Adrenal gland (tissue), 9 donors: ENCODE measurements at regions not wholly inside any gene's neighbourhood (a gene's known extent, or its start where the extent isn't known, plus 50 kb on each side); places are given as distances from the start of the nearest gene placed in this dataset.

Source experiments
- DNase-seq, 7 donors: peaks; one replicate each; pipeline ENCODE4 v3.0.0-alpha.2; 2019 to 2020
- H3K27ac ChIP-seq, 5 donors: fragments of 200-600 bp; sonication (generic) in 4 of 5; 1 replicate in 3 of 5; 2 replicates in 2 of 5; pipeline versions ENCODE4 v1.5.1 to v1.8.0; 2016 to 2020; ENCODE audit warnings: mild to moderate bottlenecking in 1 of 5
- H3K27me3 ChIP-seq: fragments of 200-600 bp; 2 replicates; pipeline ENCODE4 v1.8.0; 2021
- H3K36me3 ChIP-seq, 2 donors: fragments of 200-600 bp; replicated peaks in 1 of 2; 1 replicate in 1 of 2; 2 replicates in 1 of 2; pipeline versions ENCODE4 v1.5.1 to v1.8.0; 2018 to 2022
- H3K4me1 ChIP-seq, 2 donors: fragments of 200-600 bp; replicated peaks in 1 of 2; 1 replicate in 1 of 2; 2 replicates in 1 of 2; pipeline versions ENCODE4 v1.5.1 to v1.8.0; 2018 to 2021
- H3K4me3 ChIP-seq, 4 donors: fragments of 200-600 bp; sonication (generic) in 3 of 4; one replicate each; pipeline ENCODE4 v1.5.1; 2016 to 2018
- H3K9me3 ChIP-seq, 3 donors: fragments of 200-600 bp; sonication (generic) in 1 of 3; replicated peaks in 1 of 3; 1 replicate in 2 of 3; 2 replicates in 1 of 3; pipeline versions ENCODE4 v1.5.1 to v1.8.0; 2016 to 2021
- POLR2A ChIP-seq, 2 donors: fragments of 450-650 bp; IDR thresholded peaks; one replicate each; pipeline ENCODE4 v1.6.1; 2017; ENCODE audit warnings: antibody characterized with exemption in 2 of 2, mild to moderate bottlenecking in 2 of 2, moderate library complexity in 1 of 2
- WGBS, 4 donors: extraction: QIAGEN DNeasy Blood & Tissue Kit in 2 of 4; methylation state at CpG; one replicate each; pipeline versions ENCODE4 v1.1.5 to v1.1.7; 2013 to 2017; 5-methylcytosine and 5-hydroxymethylcytosine counted together
- intact Hi-C, 2 donors: fragments of 100-400 bp; cut with DNase I; formaldehyde crosslinking; loops; one replicate each; pipeline versions ENCODE4 v1.14.1 to v1.15.0; 2022 to 2023
- TF ChIP-seq, protein P1 (sequence below), 6 experiments: fragments of 450-650 bp in 4 of 6; fragments of 200-600 bp in 2 of 6; sonication (generic) in 1 of 6; IDR thresholded peaks; 1 replicate in 5 of 6; 2 replicates in 1 of 6; pipeline versions ENCODE4 v1.5.1 to v1.8.0; 2016 to 2021; ENCODE audit warnings: antibody characterized with exemption in 6 of 6, mild to moderate bottlenecking in 2 of 6, moderate library complexity in 1 of 6
- donor health status: healthy with polysubstance abuse.
- donor health status: Bipolar disorder and iron deficiency.
- donor health status: DM: yes; HTN: yes; CAD: no.
- donor health status: DM: no; HTN: no; CAD: no.
- donor health status: DM: no; HTN: no; CAD: no.

DNA sequence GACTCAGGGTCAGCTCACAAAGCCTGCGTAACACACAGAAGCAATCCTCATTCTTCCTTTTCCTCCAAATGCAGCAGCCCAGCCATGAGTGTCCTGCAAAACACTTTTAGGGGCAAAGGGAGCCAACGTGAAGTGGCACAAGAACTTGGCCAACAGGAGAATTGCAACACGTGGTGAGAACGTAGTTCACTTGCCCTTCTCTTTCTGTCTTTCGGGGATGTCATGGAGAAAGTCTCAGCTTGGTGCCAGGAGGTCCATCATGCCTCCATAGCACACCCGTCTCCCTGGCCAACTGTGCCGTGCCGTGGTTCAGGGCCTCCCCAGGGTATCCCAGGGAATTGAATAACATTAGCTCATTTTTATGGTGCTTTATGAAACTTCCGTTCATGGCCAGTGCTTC is 98.5 kb upstream of the ANO1 start:
- no peak overlapping the region for H3K27ac ChIP-seq
- no peak for TF ChIP-seq POLR2A (IDR thresholded peaks at IDR 0.05)
- TF ChIP-seq, protein P1, sequence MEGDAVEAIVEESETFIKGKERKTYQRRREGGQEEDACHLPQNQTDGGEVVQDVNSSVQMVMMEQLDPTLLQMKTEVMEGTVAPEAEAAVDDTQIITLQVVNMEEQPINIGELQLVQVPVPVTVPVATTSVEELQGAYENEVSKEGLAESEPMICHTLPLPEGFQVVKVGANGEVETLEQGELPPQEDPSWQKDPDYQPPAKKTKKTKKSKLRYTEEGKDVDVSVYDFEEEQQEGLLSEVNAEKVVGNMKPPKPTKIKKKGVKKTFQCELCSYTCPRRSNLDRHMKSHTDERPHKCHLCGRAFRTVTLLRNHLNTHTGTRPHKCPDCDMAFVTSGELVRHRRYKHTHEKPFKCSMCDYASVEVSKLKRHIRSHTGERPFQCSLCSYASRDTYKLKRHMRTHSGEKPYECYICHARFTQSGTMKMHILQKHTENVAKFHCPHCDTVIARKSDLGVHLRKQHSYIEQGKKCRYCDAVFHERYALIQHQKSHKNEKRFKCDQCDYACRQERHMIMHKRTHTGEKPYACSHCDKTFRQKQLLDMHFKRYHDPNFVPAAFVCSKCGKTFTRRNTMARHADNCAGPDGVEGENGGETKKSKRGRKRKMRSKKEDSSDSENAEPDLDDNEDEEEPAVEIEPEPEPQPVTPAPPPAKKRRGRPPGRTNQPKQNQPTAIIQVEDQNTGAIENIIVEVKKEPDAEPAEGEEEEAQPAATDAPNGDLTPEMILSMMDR (IDR thresholded peaks at IDR 0.05): no peak
- H3K27me3 ChIP-seq: peaks cover 2% of the 10 kb centered on the region
- intact Hi-C loops: no loop called here
- DNase-seq: no peak
- H3K4me1 ChIP-seq: no peaks in the 10 kb centered on the region
- 68 to 72% (median 71%) methylated on average over 9 of the region's 9 CpGs for WGBS, 4 donors
- no peak overlapping the region for H3K4me3 ChIP-seq
- no peaks in the 10 kb centered on the region for H3K9me3 ChIP-seq
- H3K36me3 ChIP-seq: no peaks in the 10 kb centered on the region

DNA sequence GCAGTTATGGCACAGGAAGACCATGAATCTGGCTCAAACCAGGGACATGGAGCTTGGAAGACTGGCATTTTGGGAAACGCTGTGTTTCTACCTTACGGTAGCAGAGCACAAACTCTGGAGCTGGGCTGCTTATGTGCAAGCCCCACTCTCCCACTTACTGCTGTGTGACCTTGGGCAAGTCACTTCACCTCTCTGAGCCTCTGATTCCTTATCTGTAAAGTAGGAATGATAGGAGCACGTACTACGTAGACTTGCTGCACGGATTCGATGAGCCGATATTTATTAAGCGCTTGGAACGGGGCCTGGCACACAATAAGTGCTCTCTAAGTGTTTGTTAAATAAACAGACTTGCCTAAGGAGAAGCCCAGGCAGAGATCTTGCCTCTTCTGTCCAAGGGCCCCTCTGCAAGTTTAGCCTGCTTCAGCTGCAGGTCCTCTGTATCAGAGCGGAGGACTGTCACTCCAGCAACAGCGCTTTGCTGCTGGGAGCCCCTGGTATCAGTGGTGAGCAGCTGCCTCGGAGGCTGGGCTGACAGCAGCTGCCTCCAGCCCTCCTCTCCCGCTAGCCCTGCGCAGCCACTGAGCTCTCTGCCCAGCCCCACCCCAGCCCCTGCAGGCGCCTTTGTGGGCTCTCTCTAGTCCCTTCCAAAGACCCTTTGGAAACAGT is 96.9 kb upstream of the ANO1 start:
- H3K4me1 ChIP-seq: peaks cover 0 to 3% of the 10 kb centered on the region in 2 donors
- no peak overlapping the region for H3K4me3 ChIP-seq
- intact Hi-C loops: no loop called here
- no peak overlapping the region for H3K27ac ChIP-seq
- 68 to 79% (median 72%) methylated on average over 12 to 15 of the region's 15 CpGs for WGBS, 4 donors
- H3K9me3 ChIP-seq: no peaks in the 10 kb centered on the region
- H3K36me3 ChIP-seq: no peaks in the 10 kb centered on the region
- DNase-seq: no peak
- H3K27me3 ChIP-seq: peaks cover 17% of the 10 kb centered on the region
- TF ChIP-seq, protein P1 (IDR thresholded peaks at IDR 0.05): no peak
- TF ChIP-seq POLR2A (IDR thresholded peaks at IDR 0.05): no peak

DNA sequence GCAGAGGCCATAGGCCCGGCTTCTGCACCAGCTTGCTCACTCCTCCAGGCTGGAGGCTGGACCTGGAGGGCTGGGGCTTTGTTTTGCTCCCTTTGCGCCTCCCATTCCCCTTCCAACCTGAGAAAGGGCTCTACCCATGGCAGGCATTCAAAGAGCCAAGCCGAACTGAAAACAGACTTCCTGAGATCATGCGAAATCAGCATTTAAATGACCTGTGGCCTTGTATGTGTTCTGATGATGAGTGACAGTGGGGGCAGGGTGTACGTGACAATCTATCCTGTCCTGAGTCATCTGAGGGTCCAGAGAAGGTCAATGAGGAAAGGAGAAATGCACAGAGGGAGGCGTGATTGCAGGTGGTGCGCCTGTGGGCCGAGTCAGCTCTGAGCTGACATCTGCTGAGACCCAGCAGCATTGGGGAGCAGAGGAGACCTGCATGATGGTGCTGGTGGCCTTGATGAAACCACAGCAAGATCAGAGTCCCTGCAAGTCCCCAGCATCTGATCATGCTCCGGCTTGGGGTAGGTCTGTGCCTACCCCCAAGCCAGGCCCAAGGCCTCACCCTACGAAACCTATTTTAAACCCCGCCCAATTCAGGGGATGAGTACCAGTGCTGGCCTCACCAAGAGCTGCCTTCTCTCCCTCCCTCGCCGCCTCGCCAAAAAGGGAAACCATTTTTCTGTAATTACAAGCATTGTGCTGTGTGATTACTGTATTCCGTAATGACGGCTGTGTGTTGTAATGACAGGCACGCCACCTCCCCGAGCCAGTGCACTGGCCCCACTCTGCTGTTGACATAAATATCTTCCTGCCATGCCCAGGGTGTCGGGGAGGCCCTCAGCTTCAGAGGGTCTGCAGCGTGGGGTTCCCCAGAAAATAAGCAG is 95.2 kb upstream of the ANO1 start:
- Histone ChIP-seq H3K27ac (no peak overlapping the region), H3K4me3 (no peak overlapping the region), H3K4me1 (peaks cover 0 to 3% of the 10 kb centered on the region in 2 donors), H3K36me3 (no peaks in the 10 kb centered on the region), H3K9me3 (no peaks in the 10 kb centered on the region), H3K27me3 (peaks cover 25% of the 10 kb centered on the region)
- 67 to 78% (median 77%) methylated on average over 18 to 20 of the region's 20 CpGs for WGBS, 4 donors
- TF ChIP-seq, protein P1 (IDR thresholded peaks at IDR 0.05): no peak
- no peak for TF ChIP-seq POLR2A (IDR thresholded peaks at IDR 0.05)
- intact Hi-C loops: no loop called here
- DNase-seq: no peak

DNA sequence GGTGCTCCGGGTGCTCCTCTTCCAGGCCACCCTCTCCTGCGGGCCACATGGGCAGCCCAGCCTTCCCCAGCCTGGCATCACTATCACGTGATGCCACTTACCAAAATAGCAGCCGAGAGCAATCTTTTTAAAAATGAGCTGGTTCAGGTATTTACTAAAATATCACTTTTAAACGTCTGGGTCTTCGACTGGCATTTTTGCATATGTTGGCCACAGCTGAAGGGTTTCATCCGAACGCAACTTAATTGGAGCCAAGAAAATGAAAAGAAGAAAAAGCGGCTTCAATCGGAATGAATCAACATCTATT is 94.6 kb upstream of the ANO1 start:
- Histone ChIP-seq H3K4me3 (no peak overlapping the region), H3K4me1 (peaks cover 0 to 3% of the 10 kb centered on the region in 2 donors), H3K9me3 (no peaks in the 10 kb centered on the region), H3K27ac (no peak overlapping the region), H3K36me3 (no peaks in the 10 kb centered on the region), H3K27me3 (peaks cover 25% of the 10 kb centered on the region)
- intact Hi-C loops: no loop called here
- WGBS, 4 donors: 69 to 76% (median 72%) methylated on average over 10 of the region's 10 CpGs
- TF ChIP-seq, protein P1 (IDR thresholded peaks at IDR 0.05): no peak
- TF ChIP-seq POLR2A (IDR thresholded peaks at IDR 0.05): no peak
- no peak for DNase-seq
